ENCODE measurements at regions not wholly inside any gene's neighbourhood (a gene's known extent, or its start where the extent isn't known, plus 50 kb on each side); places are given as distances from the start of the nearest gene placed in this dataset.

GRCh38 chr2:8620611-8621382 is 61.1 kb upstream of the ID2 start:
- DNase-seq (ENCODE audit: low read depth) = no peak
- TF ChIP-seq CTCF (IDR thresholded peaks at IDR 0.05; ENCODE audit: low read depth, low read length) = no peak
- TF ChIP-seq POLR2A (IDR thresholded peaks at IDR 0.05; ENCODE audit: extremely low read depth, insufficient read length) = no peak
- TF ChIP-seq MAX (IDR thresholded peaks at IDR 0.05; ENCODE audit: low read depth, low read length) = no peak
- TF ChIP-seq MYC (IDR thresholded peaks at IDR 0.05; ENCODE audit: low read depth, low read length) = no peak
- H3K4me3 ChIP-seq (ENCODE audit: low read depth, low read length) = no peak overlapping the region

GRCh38 chr2:8622199-8622911 is 59.5 kb upstream of the ID2 start:
- no peak for DNase-seq (ENCODE audit: low read depth)
- H3K4me3 ChIP-seq (ENCODE audit: low read depth, low read length) = no peak overlapping the region
- TF ChIP-seq MYC (IDR thresholded peaks at IDR 0.05; ENCODE audit: low read depth, low read length) (no peak), POLR2A (IDR thresholded peaks at IDR 0.05; ENCODE audit: extremely low read depth, insufficient read length) (no peak), CTCF (IDR thresholded peaks at IDR 0.05; ENCODE audit: low read depth, low read length) (no peak), MAX (IDR thresholded peaks at IDR 0.05; ENCODE audit: low read depth, low read length) (no peak)

GRCh38 chr2:8622924-8623465 is 58.9 kb upstream of the ID2 start:
- DNase-seq (ENCODE audit: low read depth) = no peak
- H3K4me3 ChIP-seq (ENCODE audit: low read depth, low read length) = no peak overlapping the region
- TF ChIP-seq CTCF (IDR thresholded peaks at IDR 0.05; ENCODE audit: low read depth, low read length) (no peak), POLR2A (IDR thresholded peaks at IDR 0.05; ENCODE audit: extremely low read depth, insufficient read length) (no peak), MAX (IDR thresholded peaks at IDR 0.05; ENCODE audit: low read depth, low read length) (no peak), MYC (IDR thresholded peaks at IDR 0.05; ENCODE audit: low read depth, low read length) (no peak)

GRCh38 chr2:8623576-8623957 is 58.3 kb upstream of the ID2 start:
- DNase-seq (ENCODE audit: low read depth) = no peak
- H3K4me3 ChIP-seq (ENCODE audit: low read depth, low read length) = no peak overlapping the region
- TF ChIP-seq POLR2A (IDR thresholded peaks at IDR 0.05; ENCODE audit: extremely low read depth, insufficient read length) = no peak
- no peak for TF ChIP-seq MYC (IDR thresholded peaks at IDR 0.05; ENCODE audit: low read depth, low read length)
- TF ChIP-seq MAX (IDR thresholded peaks at IDR 0.05; ENCODE audit: low read depth, low read length) = no peak
- TF ChIP-seq CTCF (IDR thresholded peaks at IDR 0.05; ENCODE audit: low read depth, low read length) = no peak

GRCh38 chr2:8623958-8624591 is 57.8 kb upstream of the ID2 start:
- no peak for DNase-seq (ENCODE audit: low read depth)
- no peak for TF ChIP-seq MAX (IDR thresholded peaks at IDR 0.05; ENCODE audit: low read depth, low read length)
- no peak for TF ChIP-seq POLR2A (IDR thresholded peaks at IDR 0.05; ENCODE audit: extremely low read depth, insufficient read length)
- TF ChIP-seq MYC (IDR thresholded peaks at IDR 0.05; ENCODE audit: low read depth, low read length) = no peak
- TF ChIP-seq CTCF (IDR thresholded peaks at IDR 0.05; ENCODE audit: low read depth, low read length) = no peak
- H3K4me3 ChIP-seq (ENCODE audit: low read depth, low read length) = no peak overlapping the region

All from NB4 (cell line).